GM20431 (cell line): ENCODE measurements at regions not wholly inside any gene's neighbourhood (a gene's known extent, or its start where the extent isn't known, plus 50 kb on each side); places are given as distances from the start of the nearest gene placed in this dataset.

Experiments used
- in situ Hi-C: fragments of 300-500 bp; cut with MseI, MboI; formaldehyde crosslinking; loops from one replicate; pipeline ENCODE4 v1.15.0; 2020; ENCODE audit warnings: low sequenced_read_pairs; ENCODE audit not compliant: unreplicated experiment

DNA sequence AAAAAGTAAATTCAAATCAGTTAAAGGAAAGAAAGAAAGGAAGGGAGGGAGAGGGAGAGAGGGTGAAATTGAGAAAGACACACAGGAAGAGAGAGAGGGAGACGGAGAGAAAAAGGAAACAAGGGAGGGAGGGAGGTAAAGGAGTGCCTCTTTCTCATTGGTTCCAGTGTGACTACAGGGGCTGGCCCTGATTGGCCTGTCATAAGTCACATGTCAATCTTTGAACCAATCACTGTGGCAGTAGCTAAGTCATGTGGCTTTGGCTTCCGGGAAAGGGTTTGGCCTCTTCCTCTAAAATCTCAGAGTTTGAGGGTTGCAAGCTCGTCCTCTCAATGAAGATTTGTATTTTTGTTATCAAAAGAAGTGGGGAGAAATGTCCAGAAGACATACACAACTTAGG lies 150.2 kb downstream of the RAB11FIP2 start:
- in situ Hi-C loops, result no loop called here

DNA sequence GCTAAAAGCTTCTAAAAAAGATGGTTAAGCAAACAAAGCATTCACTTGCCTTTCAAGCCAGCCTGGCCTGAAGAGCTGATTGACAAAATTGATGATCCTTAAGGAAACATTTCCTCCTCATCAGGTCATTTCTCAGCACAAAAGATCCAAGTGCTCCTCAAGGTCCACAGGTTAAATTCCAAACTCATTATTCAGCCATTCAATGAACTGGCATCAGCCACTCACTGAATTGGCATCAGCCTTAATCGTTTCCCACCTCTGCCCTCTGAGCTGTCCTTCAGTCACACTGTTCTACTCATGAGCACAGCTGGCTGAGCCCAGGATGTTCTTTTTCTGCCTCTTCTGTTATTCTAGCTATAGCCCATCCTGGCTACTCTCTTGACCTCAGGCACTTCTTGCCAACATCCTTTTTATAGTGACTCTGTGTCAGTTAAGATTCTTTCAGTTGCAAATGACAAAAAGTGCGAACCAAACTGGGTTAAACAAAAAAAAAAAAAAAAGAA lies 147.5 kb downstream of the RAB11FIP2 start:
- in situ Hi-C loops, result no loop called here

DNA sequence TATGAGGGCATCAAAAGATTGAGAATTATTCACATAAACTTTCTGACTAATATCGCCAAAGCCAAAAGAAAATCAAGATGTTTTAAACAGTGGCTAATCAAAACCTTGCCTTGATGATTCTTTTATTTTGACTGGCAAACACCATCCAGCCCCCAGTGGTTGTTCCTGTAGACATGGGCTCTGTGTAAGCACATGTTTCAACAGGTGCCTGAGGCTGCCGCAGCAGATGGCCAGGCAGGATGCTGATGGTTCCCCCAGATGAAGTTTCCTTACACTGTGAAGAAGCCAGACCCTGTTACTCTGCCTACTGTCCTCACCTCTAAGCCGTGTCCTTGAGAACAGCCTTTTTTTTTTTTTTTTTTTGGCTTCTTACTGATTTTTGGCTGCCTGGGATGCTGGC lies 146.5 kb downstream of the RAB11FIP2 start:
- in situ Hi-C loops, result no loop called here

DNA sequence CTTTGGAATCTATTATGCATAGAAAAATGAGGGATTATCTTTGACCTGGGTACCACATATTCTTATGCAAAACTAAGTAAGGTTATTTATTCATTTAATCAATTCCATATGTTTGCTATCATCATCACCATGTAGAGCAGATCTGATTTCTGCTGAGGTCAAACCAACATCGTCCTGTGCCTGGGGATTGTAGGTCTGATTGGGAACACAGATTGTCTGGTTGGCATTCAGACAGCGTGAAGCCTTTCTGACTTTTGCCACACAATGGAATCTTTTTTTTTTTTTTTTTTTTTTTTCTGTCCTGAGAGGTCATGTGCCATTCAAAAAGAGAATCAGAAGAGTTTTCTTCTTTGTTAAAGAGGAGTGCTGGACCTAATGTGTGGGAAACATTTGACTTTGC lies 142.9 kb downstream of the RAB11FIP2 start:
- in situ Hi-C loops, result no loop called here

DNA sequence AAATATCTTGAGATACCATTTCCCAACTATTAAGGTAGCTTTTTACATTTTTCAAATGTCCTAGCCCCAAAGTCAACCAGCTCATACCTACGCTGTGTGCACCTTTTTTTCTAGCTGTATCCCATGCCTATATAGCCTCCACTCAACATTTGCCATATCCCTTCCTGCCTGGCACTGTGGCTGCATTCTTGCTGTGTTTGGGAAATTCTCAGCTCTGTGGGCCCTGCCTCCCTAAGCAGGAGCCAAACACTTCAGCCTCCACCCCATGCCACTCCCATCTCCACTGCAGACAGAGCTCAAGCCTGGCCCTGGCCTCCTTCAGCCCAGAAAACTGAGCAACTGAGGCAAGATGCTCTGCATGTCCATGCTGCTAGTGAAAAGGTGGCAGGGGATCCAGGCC lies 141.3 kb downstream of the RAB11FIP2 start:
- in situ Hi-C loops, result no loop called here

DNA sequence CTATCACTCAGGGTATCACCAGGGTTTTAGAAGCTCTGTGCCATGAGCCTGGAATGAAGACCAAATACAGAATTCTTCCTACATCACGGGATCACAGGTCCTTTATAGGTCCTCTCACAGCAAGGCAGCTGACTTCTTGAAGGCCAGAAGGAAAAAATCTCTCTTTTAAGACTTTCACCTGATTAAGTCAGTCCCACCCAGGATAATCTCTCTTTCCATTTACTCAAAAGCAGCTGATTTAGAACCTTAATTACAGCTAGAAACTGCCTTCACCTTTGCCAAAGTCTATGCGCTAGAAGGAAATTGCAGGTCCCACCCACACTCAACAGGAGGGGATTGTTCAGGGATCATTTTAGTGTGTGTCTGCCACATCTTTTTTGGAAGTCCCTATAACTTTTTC lies 135.1 kb downstream of the RAB11FIP2 start:
- in situ Hi-C loops, result no loop called here

DNA sequence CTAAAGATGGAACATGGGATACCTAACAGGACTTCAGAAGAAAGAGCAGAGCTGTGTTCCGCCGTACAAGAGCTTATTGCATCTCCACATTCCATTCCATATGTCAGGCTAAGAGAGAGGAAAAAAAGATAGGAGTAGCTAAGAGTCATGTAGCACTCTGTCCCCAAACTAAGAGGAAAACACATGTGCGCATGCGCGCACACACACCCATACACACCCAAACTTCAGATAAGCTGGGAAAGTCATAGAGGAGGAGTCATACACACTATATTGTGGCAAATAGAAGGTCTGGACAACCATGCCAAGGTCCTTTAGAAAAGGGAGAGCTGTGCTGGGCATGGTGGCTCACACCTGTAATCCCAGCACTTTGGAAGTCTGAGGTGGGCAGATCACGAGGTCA lies 132.4 kb downstream of the RAB11FIP2 start:
- in situ Hi-C loops, result no loop called here

DNA sequence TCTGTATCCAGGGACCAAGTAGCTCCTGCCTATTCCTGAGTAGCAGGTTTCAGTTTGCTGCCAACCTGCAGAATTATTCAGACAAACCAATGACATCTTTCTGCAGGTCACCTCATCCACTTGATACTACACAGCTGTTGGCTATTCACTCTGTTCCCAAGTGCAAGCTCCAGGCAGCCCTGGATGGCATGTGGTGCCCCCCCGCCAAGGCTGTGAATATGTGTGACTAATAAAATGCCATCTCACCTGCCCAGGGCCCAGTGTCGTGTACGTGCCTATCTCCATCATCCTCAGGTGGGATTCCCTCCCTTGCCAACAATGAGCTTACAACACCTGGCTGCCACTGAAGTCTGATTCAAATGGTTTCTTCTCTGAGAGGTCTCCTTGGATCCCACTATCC lies 125.8 kb downstream of the RAB11FIP2 start:
- in situ Hi-C loops, result no loop called here

DNA sequence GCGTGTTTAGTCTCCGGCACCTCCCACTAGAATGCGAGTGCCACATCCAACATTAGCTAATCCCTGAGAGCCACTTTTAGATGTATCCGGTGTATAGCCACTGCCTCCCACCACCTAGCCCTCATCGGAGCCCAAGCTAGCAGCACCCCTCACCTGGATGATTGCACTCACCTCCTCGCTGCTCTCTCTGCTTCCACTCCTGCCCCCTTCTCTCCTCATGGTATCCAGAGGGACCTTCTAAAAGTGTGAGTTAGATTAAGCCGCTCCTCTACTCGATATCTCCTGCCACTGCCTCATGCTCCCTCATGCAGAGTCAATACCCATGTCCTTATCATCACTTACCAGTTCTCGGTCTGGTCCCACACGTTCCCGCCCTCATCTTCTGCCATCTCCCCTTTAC lies 125.3 kb downstream of the RAB11FIP2 start:
- in situ Hi-C loops, result no loop called here

DNA sequence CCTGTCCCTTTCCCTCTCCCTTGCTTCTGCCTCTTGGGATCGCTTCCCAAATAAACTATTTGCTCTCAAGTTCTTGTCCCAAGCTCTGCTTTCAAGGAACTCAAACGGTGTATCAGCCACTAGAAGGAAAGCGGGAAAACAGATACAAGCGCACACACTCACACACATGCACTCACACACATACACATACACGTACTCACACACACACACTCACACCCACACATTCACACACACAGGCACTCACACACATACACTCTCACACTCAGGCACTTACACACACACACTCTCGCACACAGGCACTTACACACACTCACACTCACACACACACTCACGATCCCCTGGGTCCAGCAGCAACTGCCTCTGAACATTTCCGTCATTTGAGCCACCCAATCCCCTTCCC lies 121.9 kb downstream of the RAB11FIP2 start:
- in situ Hi-C loops, result no loop called here

DNA sequence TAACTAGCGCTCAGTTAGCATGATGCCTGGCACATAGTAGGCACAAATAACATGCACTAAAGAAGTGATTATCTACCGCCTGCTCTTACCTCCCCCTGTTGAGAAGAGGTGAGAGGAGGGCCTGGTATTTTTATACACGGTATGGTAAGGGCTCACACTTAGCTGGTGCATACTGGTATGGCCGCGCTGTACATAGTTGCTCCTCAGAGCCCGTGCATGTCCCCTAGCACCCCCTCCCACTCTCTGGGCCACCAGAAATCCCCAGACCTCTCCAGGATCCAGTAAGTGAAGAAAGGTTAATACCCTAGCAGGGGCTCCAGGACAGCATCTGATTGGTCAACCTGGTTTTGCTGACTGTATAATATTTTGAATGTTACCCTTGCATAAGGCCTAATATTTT lies 121.4 kb downstream of the RAB11FIP2 start:
- in situ Hi-C loops, result no loop called here

DNA sequence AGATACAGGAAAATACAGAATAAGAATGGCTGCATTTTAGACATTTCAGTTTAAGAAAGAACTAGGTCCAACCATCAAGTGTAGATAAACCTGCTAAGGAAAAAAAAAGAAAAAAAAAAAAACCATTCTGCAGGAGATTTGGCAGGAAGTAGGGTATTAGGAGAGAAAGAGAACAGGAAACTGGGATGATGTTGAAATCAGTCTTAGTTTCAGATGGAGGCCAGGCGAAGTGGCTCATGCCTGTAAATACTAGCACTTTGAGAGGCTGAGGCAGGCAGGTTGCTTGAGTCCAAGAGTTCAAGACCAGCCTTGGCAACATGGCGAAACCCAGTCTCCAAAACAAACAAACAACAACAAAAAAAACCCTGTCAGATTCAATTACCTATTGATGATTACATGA lies 120.2 kb downstream of the RAB11FIP2 start:
- in situ Hi-C loops, result no loop called here

DNA sequence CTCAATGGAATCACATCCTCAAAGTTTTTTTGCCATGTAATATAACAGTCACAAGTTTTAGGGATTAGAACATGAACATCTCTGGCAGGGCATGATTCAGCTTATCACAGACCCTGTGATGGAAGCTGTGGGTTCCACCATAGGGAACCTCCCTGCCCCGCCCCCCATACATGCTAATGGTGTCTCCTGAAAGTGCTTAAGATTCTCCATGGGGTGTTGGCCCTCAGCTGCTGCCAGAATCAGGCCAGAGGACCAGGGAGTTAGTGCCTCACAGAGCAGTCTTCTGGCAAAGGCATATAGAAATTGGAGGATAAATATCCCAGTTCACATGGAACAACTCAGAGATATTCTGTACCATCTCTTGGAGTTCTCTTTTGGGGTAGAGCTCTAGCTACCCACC lies 119.4 kb downstream of the RAB11FIP2 start:
- in situ Hi-C loops, result no loop called here

DNA sequence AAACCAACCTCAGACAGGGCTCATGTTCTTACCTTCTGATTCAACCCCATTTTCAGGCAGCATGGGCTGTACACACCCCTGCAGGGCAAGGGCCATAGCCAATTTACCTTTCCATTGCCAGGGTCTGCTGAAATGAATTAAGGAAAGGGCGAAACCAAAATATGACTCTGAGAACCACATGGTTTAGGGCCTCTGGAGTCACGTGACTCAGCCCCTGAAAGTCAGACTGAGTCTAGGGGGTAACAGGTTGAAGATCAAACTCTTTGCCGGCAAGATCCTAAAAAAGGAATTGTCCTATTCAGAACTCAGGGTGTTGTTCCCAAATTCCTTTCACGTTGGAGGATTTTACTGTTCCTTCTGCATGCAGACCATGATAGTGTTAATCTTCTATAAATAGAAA lies 118.9 kb downstream of the RAB11FIP2 start:
- in situ Hi-C loops, result no loop called here

DNA sequence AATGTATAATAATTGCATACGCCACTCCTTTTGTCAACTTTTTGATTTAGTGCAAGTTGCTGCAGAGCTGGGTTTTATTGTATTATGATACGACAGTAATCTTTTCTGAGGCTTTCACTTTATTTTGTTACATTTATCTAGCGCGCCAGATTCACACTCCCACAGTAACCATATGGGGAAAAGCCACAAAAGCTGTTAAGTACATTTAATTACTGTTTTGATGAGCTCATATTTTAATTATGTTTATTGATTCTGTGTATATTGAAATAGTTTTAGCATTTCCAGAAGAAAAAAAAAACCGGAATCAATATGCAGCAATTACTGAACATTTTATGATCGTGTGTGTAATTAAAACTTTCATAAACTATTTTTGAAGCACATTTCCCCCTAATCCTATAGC lies 118.5 kb downstream of the RAB11FIP2 start:
- in situ Hi-C loops, result no loop called here

DNA sequence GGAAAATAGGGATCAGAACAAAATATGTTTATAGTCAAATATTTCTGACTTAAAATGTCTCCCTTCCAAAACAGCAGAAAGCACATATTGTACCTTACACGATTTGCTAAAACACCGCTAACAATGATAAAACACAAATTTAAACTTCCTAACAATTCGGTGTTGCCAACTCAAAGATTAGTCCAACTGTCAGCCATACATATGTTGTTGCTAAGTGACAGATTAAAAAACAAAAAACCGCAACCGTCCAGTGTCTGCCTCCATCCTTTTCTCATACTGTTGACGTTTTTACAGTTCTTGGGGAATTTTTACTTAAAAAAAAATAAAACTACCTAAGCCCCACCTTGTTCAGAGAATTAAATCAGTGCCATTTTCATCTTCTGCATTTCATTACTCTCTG lies 118.0 kb downstream of the RAB11FIP2 start:
- in situ Hi-C loops, result no loop called here

DNA sequence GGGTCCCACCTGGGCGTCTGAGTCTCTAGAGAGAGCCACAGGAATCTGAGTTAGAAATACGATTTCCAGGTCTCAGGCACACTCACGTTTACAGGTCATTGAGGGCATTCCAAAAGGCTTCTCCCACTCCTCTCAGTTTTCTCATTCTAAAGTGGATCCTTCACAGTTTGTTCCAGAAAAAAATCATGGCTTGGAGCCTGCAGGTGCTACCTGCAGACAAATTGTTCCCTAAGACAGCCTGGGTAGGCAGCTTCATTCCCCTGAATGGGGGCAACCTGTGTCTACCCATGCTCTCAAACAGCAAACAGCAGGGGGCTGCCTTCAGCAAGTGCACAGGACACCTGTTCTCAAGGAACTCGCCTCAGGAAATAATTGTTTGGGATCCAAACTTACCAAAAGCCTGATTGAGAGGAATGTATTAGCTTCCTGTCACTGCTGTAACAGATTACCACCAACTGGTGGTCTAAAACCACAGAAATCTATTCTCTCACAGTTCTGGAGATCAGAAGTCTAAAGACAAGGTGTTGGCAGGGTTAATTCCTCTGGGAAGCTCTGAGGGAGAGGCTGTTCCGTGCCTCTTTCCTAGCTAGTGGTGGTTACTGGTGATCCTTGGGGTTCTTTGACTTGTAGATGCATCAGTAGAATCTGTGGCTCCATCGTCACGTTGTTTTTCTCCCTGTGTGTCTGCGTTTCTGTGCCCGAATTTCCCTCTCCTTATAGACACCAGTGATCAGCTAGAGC lies 117.2 kb downstream of the RAB11FIP2 start:
- in situ Hi-C loops, result no loop called here

DNA sequence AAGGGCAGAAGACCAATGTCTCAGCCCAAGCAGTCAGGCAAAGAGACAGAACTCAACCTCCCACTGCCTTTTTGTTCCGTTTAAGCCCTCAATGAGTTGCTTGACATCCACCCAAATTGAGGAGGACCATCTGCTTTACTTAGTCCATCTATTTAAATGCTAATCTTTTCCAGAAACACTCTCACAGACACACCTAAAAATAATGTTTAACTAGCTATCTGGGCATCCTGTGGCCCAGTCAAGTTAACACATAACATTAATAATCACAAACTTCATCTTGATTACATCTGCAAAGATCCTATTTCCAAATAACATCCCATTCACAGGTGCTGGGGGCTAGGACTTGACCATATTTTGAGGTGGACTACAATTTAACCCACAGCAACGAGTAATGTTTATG lies 115.7 kb downstream of the RAB11FIP2 start:
- in situ Hi-C loops, result no loop called here

DNA sequence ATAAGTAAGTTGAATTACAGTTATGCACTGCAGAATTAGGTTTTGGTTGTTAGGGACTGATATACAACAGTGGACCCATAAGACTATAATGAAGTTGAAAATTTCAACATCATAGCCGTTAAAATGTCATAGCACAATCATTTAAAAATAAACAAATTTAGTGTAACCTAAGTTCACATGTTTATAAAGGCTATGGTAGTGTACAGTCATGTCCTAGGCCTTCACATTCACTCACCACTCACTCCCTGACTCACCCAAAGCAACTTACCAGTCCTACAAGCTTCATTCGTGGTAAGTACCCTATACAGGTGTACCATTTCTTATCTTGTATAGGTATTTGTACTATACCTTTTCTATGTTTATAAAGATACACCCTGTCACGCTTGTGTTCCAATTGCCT lies 113.7 kb downstream of the RAB11FIP2 start:
- in situ Hi-C loops, result no loop called here

DNA sequence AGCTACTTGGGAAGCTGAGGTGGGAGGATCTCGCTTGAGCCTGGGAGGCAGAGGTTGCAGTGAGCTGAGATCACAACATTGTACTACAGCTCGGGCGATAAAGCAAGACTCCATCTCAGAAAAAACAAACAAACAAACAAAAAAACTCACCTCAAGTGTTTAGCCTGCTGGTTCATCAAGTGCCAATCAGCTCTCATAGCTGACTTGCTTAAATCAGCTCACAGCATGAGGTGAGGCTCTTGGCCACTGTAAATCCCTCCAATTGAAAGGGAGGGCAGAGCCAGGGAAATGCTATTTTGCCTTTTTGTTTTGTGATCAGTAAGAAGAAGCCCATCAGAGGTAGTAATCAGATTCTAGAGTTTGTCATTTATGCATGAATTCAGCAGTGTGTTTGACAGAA lies 112.3 kb downstream of the RAB11FIP2 start:
- in situ Hi-C loops, result no loop called here

DNA sequence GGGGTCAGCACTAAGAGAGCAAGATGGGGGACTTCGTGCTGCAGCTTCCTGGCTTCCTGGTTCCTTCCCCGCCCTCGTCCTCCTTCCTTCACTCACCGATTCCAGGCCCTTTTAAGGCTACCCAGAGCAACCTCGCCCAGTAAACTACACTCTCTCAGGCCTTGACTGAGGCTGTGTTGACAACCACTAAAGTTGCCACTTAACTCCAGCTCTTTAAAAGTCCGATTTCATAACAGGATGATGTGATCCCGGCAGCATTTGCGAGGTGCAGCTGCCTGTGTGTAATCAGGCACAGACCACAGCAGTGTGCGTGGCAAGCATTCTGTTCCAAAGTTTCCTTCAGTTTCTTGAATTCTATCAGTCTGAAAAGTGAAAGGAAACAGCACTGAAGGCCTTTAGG lies 110.6 kb downstream of the RAB11FIP2 start:
- in situ Hi-C loops, result no loop called here

DNA sequence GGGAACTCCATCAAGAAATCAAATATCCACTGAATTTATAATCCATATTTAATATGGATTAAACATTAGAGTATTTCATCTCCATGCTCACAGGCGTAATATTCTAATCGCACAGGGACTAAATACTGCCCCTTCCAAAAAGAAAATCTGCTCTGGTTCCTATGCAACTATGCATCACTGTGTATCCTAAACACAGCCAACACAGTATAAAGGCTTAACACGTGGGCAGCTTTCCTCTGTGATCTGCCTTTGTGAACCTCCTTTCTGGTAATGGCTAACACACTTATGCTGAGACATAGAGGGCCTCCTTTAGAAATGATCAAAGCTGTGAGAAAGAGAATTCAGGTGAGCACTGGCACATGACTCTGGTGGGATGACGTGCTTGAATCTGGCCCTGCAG lies 110.2 kb downstream of the RAB11FIP2 start:
- in situ Hi-C loops, result no loop called here
